Liver (tissue), 8 donors: ENCODE measurements at regions not wholly inside any gene's neighbourhood (a gene's known extent, or its start where the extent isn't known, plus 50 kb on each side); places are given as distances from the start of the nearest gene placed in this dataset.

Source experiments
- DNase-seq: peaks from one replicate; pipeline ENCODE4 v3.0.0-alpha.2; 2017; ENCODE audit warnings: low spot score
- H3K27ac ChIP-seq, 2 donors: one replicate each; pipeline ENCODE4 v1.7.0; 2013; ENCODE audit warnings: inconsistent platforms in 2 of 2, low read length in 2 of 2, control low read depth in 1 of 2, low read depth in 1 of 2, mild to moderate bottlenecking in 1 of 2
- H3K27me3 ChIP-seq, 4 donors: one replicate each; pipeline versions ENCODE4 v1.6.1 to v1.7.0; 2013; ENCODE audit warnings: low read length in 3 of 4, inconsistent platforms in 1 of 4, mild to moderate bottlenecking in 1 of 4, moderate library complexity in 1 of 4; ENCODE audit not compliant: control insufficient read depth in 4 of 4, insufficient read depth in 4 of 4
- H3K36me3 ChIP-seq, 4 donors: one replicate each; pipeline versions ENCODE4 v1.6.1 to v1.7.0; 2013; ENCODE audit warnings: low read length in 3 of 4, mild to moderate bottlenecking in 3 of 4, low read depth in 1 of 4, moderate library complexity in 1 of 4; ENCODE audit not compliant: control insufficient read depth in 4 of 4, insufficient read depth in 3 of 4
- H3K4me1 ChIP-seq, 4 donors: one replicate each; pipeline versions ENCODE4 v1.6.1 to v1.7.0; 2013; ENCODE audit warnings: low read length in 3 of 4, mild to moderate bottlenecking in 3 of 4, moderate library complexity in 1 of 4; ENCODE audit not compliant: control insufficient read depth in 4 of 4, insufficient read depth in 4 of 4
- H3K4me3 ChIP-seq, 3 donors: one replicate each; pipeline versions ENCODE4 v1.6.1 to v1.7.0; 2013; ENCODE audit warnings: low read length in 3 of 3, control low read depth in 1 of 3, low read depth in 1 of 3, mild to moderate bottlenecking in 1 of 3
- H3K9ac ChIP-seq, 2 donors: one replicate each; pipeline ENCODE4 v1.7.0; 2013; ENCODE audit warnings: low read length in 2 of 2, mild to moderate bottlenecking in 2 of 2, moderate library complexity in 2 of 2, control low read depth in 1 of 2, low read depth in 1 of 2
- H3K9me3 ChIP-seq, 4 donors: one replicate each; pipeline versions ENCODE4 v1.6.1 to v1.7.0; 2013; ENCODE audit warnings: low read length in 3 of 4; ENCODE audit not compliant: control insufficient read depth in 4 of 4
- EGR1 ChIP-seq, 2 donors: IDR thresholded peaks; 2 replicates each; pipeline ENCODE4 v1.6.1; 2016 to 2018; ENCODE audit warnings: antibody characterized with exemption in 2 of 2, low read depth in 2 of 2
- FOXA1 ChIP-seq: IDR thresholded peaks from 2 replicates; pipeline ENCODE4 v1.6.1; 2016; ENCODE audit warnings: antibody characterized with exemption
- FOXA2 ChIP-seq: IDR thresholded peaks from 2 replicates; pipeline ENCODE4 v1.6.1; 2016; ENCODE audit warnings: antibody characterized with exemption
- GABPA ChIP-seq, 2 donors: IDR thresholded peaks in 1 of 2; conservative IDR thresholded peaks in 1 of 2; 2 replicates each; pipeline ENCODE4 v1.6.1; 2016; ENCODE audit warnings: antibody characterized with exemption in 2 of 2, mild to moderate bottlenecking in 1 of 2, moderate library complexity in 1 of 2
- HNF4A ChIP-seq, 2 donors: conservative IDR thresholded peaks; 2 replicates each; pipeline ENCODE4 v1.6.1; 2016; ENCODE audit warnings: antibody characterized with exemption in 2 of 2, mild to moderate bottlenecking in 2 of 2
- HNF4G ChIP-seq: IDR thresholded peaks from 2 replicates; pipeline ENCODE4 v1.6.1; 2016; ENCODE audit warnings: antibody characterized with exemption
- JUND ChIP-seq, 2 donors: IDR thresholded peaks; 2 replicates each; pipeline ENCODE4 v1.6.1; 2016; ENCODE audit warnings: antibody characterized with exemption in 2 of 2
- NR2F2 ChIP-seq: IDR thresholded peaks from 2 replicates; pipeline ENCODE4 v1.6.1; 2016; ENCODE audit warnings: antibody characterized with exemption
- RAD21 ChIP-seq, 2 donors: IDR thresholded peaks; 2 replicates each; pipeline ENCODE4 v1.6.1; 2016; ENCODE audit warnings: antibody characterized with exemption in 2 of 2, mild to moderate bottlenecking in 2 of 2
- RXRA ChIP-seq, 2 donors: IDR thresholded peaks; 2 replicates each; pipeline ENCODE4 v1.6.1; 2017 to 2018; ENCODE audit warnings: antibody characterized with exemption in 2 of 2, mild to moderate bottlenecking in 1 of 2
- SP1 ChIP-seq: IDR thresholded peaks from 2 replicates; pipeline ENCODE4 v1.6.1; 2018; ENCODE audit warnings: antibody characterized with exemption, mild to moderate bottlenecking
- TAF1 ChIP-seq: conservative IDR thresholded peaks from 2 replicates; pipeline ENCODE4 v1.6.1; 2016; ENCODE audit warnings: antibody characterized with exemption, mild to moderate bottlenecking
- YY1 ChIP-seq: IDR thresholded peaks from 2 replicates; pipeline ENCODE4 v1.6.1; 2016; ENCODE audit warnings: antibody characterized with exemption, mild to moderate bottlenecking
- WGBS: extraction: QIAGEN DNeasy Blood & Tissue Kit; methylation state at CpG from one replicate; pipeline ENCODE4 v1.1.7; 2013; 5-methylcytosine and 5-hydroxymethylcytosine counted together
- TF ChIP-seq, protein P1 (sequence below): IDR thresholded peaks from 2 replicates; pipeline ENCODE4 v1.6.1; 2016; ENCODE audit warnings: antibody characterized with exemption
- TF ChIP-seq, protein P2 (sequence below): IDR thresholded peaks from 2 replicates; pipeline ENCODE4 v1.6.1; 2016; ENCODE audit warnings: antibody characterized with exemption, mild to moderate bottlenecking
- TF ChIP-seq, protein P3 (sequence below): IDR thresholded peaks from 2 replicates; pipeline ENCODE4 v1.6.1; 2016; ENCODE audit warnings: antibody characterized with exemption
- TF ChIP-seq, protein P4 (sequence below): IDR thresholded peaks from 2 replicates; pipeline ENCODE4 v1.6.1; 2016; ENCODE audit warnings: antibody characterized with exemption
- TF ChIP-seq, protein P5 (sequence below): fragments of 150-350 bp; IDR thresholded peaks from 2 replicates; pipeline ENCODE4 v1.5.1; 2017; ENCODE audit warnings: improper control_type of control experiment, low read depth, low read length; ENCODE audit not compliant: missing input control
- donor health status: healthy.
- donor health status: healthy.
- donor health status: healthy.
- donor health status: healthy.
- donor health status: healthy.

DNA sequence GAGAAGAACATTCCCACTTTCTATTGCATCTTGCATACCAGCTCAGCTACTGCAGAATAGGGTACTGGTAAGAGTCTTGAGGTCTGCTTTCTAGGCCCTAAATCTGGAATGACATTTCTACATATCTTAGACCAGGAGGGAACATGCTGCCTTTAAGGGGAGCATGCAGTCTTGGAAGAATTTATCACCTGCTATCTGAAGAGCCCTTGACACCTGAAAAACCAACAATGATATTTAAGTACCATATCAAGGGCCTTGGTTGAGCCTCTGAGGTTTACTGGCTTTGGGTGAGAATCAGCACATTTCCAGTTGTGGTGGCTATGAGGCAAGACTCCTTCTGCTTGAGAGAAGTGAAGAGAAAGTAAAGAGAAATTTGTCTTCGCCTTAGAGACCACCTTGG lies 436.8 kb upstream of the SPANXN1 start:
- no peak overlapping the region for H3K27ac ChIP-seq
- H3K4me3 ChIP-seq = no peak overlapping the region
- DNase-seq = no peak
- 70% methylated on average over 1 of the region's 1 CpG for WGBS
- no peak overlapping the region for H3K9ac ChIP-seq
- no peaks in the 10 kb centered on the region for H3K4me1 ChIP-seq
- H3K9me3 ChIP-seq = no peaks in the 10 kb centered on the region
- TF ChIP-seq RAD21 (IDR thresholded peaks at IDR 0.05) (no peak), EGR1 (IDR thresholded peaks at IDR 0.05; ENCODE audit: low read depth in 2 of 2) (no peak), HNF4G (no peak), JUND (IDR thresholded peaks at IDR 0.05) (no peak), HNF4A (conservative IDR thresholded peaks at IDR 0.05) (no peak), YY1 (no peak), SP1 (no peak), FOXA1 (no peak), GABPA (IDR thresholded peaks at IDR 0.05 in 1 of 2, conservative IDR thresholded peaks at IDR 0.05 in 1 of 2) (no peak), RXRA (IDR thresholded peaks at IDR 0.05) (no peak), TAF1 (no peak), FOXA2 (no peak), NR2F2 (no peak)
- TF ChIP-seq, protein P1, sequence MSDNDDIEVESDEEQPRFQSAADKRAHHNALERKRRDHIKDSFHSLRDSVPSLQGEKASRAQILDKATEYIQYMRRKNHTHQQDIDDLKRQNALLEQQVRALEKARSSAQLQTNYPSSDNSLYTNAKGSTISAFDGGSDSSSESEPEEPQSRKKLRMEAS = no peak
- TF ChIP-seq, protein P2, sequence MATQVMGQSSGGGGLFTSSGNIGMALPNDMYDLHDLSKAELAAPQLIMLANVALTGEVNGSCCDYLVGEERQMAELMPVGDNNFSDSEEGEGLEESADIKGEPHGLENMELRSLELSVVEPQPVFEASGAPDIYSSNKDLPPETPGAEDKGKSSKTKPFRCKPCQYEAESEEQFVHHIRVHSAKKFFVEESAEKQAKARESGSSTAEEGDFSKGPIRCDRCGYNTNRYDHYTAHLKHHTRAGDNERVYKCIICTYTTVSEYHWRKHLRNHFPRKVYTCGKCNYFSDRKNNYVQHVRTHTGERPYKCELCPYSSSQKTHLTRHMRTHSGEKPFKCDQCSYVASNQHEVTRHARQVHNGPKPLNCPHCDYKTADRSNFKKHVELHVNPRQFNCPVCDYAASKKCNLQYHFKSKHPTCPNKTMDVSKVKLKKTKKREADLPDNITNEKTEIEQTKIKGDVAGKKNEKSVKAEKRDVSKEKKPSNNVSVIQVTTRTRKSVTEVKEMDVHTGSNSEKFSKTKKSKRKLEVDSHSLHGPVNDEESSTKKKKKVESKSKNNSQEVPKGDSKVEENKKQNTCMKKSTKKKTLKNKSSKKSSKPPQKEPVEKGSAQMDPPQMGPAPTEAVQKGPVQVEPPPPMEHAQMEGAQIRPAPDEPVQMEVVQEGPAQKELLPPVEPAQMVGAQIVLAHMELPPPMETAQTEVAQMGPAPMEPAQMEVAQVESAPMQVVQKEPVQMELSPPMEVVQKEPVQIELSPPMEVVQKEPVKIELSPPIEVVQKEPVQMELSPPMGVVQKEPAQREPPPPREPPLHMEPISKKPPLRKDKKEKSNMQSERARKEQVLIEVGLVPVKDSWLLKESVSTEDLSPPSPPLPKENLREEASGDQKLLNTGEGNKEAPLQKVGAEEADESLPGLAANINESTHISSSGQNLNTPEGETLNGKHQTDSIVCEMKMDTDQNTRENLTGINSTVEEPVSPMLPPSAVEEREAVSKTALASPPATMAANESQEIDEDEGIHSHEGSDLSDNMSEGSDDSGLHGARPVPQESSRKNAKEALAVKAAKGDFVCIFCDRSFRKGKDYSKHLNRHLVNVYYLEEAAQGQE = no peak
- TF ChIP-seq, protein P3, sequence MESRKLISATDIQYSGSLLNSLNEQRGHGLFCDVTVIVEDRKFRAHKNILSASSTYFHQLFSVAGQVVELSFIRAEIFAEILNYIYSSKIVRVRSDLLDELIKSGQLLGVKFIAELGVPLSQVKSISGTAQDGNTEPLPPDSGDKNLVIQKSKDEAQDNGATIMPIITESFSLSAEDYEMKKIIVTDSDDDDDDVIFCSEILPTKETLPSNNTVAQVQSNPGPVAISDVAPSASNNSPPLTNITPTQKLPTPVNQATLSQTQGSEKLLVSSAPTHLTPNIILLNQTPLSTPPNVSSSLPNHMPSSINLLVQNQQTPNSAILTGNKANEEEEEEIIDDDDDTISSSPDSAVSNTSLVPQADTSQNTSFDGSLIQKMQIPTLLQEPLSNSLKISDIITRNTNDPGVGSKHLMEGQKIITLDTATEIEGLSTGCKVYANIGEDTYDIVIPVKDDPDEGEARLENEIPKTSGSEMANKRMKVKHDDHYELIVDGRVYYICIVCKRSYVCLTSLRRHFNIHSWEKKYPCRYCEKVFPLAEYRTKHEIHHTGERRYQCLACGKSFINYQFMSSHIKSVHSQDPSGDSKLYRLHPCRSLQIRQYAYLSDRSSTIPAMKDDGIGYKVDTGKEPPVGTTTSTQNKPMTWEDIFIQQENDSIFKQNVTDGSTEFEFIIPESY = no peak
- TF ChIP-seq, protein P4, sequence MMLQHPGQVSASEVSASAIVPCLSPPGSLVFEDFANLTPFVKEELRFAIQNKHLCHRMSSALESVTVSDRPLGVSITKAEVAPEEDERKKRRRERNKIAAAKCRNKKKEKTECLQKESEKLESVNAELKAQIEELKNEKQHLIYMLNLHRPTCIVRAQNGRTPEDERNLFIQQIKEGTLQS = no peak
- TF ChIP-seq, protein P5, sequence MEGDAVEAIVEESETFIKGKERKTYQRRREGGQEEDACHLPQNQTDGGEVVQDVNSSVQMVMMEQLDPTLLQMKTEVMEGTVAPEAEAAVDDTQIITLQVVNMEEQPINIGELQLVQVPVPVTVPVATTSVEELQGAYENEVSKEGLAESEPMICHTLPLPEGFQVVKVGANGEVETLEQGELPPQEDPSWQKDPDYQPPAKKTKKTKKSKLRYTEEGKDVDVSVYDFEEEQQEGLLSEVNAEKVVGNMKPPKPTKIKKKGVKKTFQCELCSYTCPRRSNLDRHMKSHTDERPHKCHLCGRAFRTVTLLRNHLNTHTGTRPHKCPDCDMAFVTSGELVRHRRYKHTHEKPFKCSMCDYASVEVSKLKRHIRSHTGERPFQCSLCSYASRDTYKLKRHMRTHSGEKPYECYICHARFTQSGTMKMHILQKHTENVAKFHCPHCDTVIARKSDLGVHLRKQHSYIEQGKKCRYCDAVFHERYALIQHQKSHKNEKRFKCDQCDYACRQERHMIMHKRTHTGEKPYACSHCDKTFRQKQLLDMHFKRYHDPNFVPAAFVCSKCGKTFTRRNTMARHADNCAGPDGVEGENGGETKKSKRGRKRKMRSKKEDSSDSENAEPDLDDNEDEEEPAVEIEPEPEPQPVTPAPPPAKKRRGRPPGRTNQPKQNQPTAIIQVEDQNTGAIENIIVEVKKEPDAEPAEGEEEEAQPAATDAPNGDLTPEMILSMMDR = no peak
- H3K36me3 ChIP-seq = no peaks in the 10 kb centered on the region
- H3K27me3 ChIP-seq = no peaks in the 10 kb centered on the region

DNA sequence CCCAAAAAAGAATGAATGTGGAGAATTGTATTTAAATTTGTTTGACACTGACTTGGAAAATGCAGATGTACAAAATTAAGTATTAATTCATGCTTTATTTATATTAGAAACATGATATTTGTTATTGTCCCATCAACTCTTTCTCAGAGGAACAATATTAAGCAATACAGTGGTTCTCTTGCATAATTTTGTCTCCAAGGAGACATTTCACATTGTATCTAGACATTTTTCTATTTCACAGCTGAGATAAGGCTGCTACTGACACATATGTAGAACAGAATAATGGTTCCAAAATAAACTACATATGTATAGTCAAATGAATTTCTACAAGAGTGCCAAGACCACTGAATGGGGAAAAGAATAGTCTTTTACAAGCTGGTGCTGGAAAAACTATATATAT lies 427.9 kb upstream of the SPANXN1 start:
- no peak for DNase-seq
- no peaks in the 10 kb centered on the region for H3K4me1 ChIP-seq
- H3K36me3 ChIP-seq = no peaks in the 10 kb centered on the region
- H3K9me3 ChIP-seq = peaks cover 0 to 5% (median under 1%) of the 10 kb centered on the region in 4 donors
- no peak for TF ChIP-seq GABPA (IDR thresholded peaks at IDR 0.05 in 1 of 2, conservative IDR thresholded peaks at IDR 0.05 in 1 of 2)
- TF ChIP-seq, protein P4 = no peak
- TF ChIP-seq EGR1 (IDR thresholded peaks at IDR 0.05; ENCODE audit: low read depth in 2 of 2) = no peak
- no peak for TF ChIP-seq NR2F2
- no peak for TF ChIP-seq TAF1
- no peak for TF ChIP-seq HNF4A (conservative IDR thresholded peaks at IDR 0.05)
- no peak for TF ChIP-seq FOXA1
- no peak for TF ChIP-seq YY1
- TF ChIP-seq RAD21 (IDR thresholded peaks at IDR 0.05) = no peak
- no peak overlapping the region for H3K27ac ChIP-seq
- no peak overlapping the region for H3K9ac ChIP-seq
- peaks cover 0 to 2% (median 0%) of the 10 kb centered on the region in 4 donors for H3K27me3 ChIP-seq
- no peak overlapping the region for H3K4me3 ChIP-seq
